Heart left ventricle (tissue), 16 donors: ENCODE measurements at regions not wholly inside any gene's neighbourhood (a gene's known extent, or its start where the extent isn't known, plus 50 kb on each side); places are given as distances from the start of the nearest gene placed in this dataset.

Experiments
- ATAC-seq, 4 donors: fragments of 200-7000 bp; cut with Tn5 transposase; one replicate each; pipeline ENCODE4 v1.9.1; 2020 to 2022; ENCODE audit warnings: moderate library complexity in 4 of 4, mild to moderate bottlenecking in 3 of 4, moderate number of reproducible peaks in 1 of 4
- DNase-seq, 5 donors: peaks; one replicate each; pipeline ENCODE4 v3.0.0-alpha.2; 2020
- H3K27ac ChIP-seq, 12 donors: fragments of 200-600 bp; sonication (generic) in 4 of 12; one replicate each; pipeline versions ENCODE4 v1.5.0 to v1.8.0; 2016 to 2022; ENCODE audit warnings: mild to moderate bottlenecking in 2 of 12
- H3K27me3 ChIP-seq, 9 donors: fragments of 200-600 bp; sonication (generic) in 2 of 9; one replicate each; pipeline versions ENCODE4 v1.5.1 to v1.8.0; 2016 to 2022; ENCODE audit warnings: mild to moderate bottlenecking in 3 of 9
- H3K36me3 ChIP-seq, 9 donors: fragments of 200-600 bp; sonication (generic) in 2 of 9; one replicate each; pipeline versions ENCODE4 v1.5.0 to v1.8.0; 2018 to 2022; ENCODE audit warnings: mild to moderate bottlenecking in 2 of 9
- H3K4me1 ChIP-seq, 12 donors: fragments of 200-600 bp; sonication (generic) in 4 of 12; one replicate each; pipeline versions ENCODE4 v1.5.0 to v1.8.0; 2016 to 2022; ENCODE audit warnings: mild to moderate bottlenecking in 3 of 12
- H3K4me3 ChIP-seq, 12 donors: fragments of 200-600 bp; sonication (generic) in 4 of 12; one replicate each; pipeline versions ENCODE4 v1.5.0 to v1.8.0; 2017 to 2022; ENCODE audit warnings: mild to moderate bottlenecking in 9 of 12, moderate library complexity in 4 of 12
- H3K9me3 ChIP-seq, 12 donors: fragments of 200-600 bp; sonication (generic) in 4 of 12; one replicate each; pipeline versions ENCODE4 v1.5.0 to v1.8.0; 2016 to 2022; ENCODE audit warnings: mild to moderate bottlenecking in 1 of 12
- POLR2A ChIP-seq, 2 donors: fragments of 450-650 bp; IDR thresholded peaks; one replicate each; pipeline ENCODE4 v1.6.1; 2017; ENCODE audit warnings: antibody characterized with exemption in 2 of 2, mild to moderate bottlenecking in 2 of 2, moderate library complexity in 2 of 2
- WGBS, 4 donors: extraction: QIAGEN DNeasy Blood & Tissue Kit in 2 of 4; methylation state at CpG; one replicate each; pipeline versions ENCODE4 v1.1.5 to v1.1.7; 2013 to 2018; 5-methylcytosine and 5-hydroxymethylcytosine counted together
- intact Hi-C, 10 donors: fragments of 100-400 bp; cut with DNase I; formaldehyde crosslinking; loops; one replicate each; pipeline versions ENCODE4 v1.11.1 to v1.14.2; 2022
- TF ChIP-seq, protein P1 (sequence below), 12 donors: fragments of 200-600 bp; sonication (generic) in 4 of 12; IDR thresholded peaks; one replicate each; pipeline versions ENCODE4 v1.5.0 to v1.8.0; 2018 to 2022; ENCODE audit warnings: antibody characterized with exemption in 12 of 12, mild to moderate bottlenecking in 5 of 12
- donor health status: ischemic (EF 13 %, LVEDD 7.1; RV severe dilation, severe dysfunction).
- donor health status: healthy with polysubstance abuse.
- donor health status: DM: no; HTN: yes; CAD: no.
- donor health status: DM: no; HTN: no; CAD: no.
- donor health status: ischemic (EF 25% LVEDD 6.9; RV normal size, moderate dysfunction).
- donor health status: ischemic (EF 25% LVEDD 5.7; RV mildly dilated, moderate dysfunction).
- donor health status: healthy.
- donor health status: DM: yes; HTN: yes; CAD: no.
- donor health status: ischemic (EF 35%, LVEDD 5.7; RV mildly dilated, moderate dysfunction).
- donor health status: nonischemic (EF 11% LVEDD 7.7; RV severe dilation, severe dysfunction).
- donor health status: DM: yes; HTN: yes; CAD: no.
- donor health status: PGD.
- donor health status: ischemic (EF 29% LVEDD 5.4; RV normal size, mild dysfunction).
- donor health status: nonischemic (EF 23%, LVEDD 6.1; RV moderate dilation, normal function).

DNA sequence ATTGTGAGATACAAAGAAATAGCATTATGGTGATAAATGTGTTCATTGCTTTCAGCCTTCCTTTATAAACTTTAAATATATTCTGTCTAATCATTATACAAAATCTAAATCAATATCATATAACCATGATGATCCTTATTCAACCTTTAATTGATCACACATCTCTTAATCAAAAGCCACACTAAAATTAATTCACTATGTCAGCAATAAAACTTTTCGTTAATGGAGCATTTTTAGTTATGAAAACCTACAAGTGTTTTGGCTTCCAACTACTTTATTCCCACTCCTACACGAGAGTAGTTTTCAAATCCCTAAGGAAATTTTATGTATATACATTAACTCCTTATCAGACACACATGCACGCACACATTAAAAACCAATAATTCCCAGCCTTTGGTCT, 530.2 kb downstream of the KCTD8 start:
- TF ChIP-seq POLR2A (IDR thresholded peaks at IDR 0.05): no peak
- TF ChIP-seq, protein P1, sequence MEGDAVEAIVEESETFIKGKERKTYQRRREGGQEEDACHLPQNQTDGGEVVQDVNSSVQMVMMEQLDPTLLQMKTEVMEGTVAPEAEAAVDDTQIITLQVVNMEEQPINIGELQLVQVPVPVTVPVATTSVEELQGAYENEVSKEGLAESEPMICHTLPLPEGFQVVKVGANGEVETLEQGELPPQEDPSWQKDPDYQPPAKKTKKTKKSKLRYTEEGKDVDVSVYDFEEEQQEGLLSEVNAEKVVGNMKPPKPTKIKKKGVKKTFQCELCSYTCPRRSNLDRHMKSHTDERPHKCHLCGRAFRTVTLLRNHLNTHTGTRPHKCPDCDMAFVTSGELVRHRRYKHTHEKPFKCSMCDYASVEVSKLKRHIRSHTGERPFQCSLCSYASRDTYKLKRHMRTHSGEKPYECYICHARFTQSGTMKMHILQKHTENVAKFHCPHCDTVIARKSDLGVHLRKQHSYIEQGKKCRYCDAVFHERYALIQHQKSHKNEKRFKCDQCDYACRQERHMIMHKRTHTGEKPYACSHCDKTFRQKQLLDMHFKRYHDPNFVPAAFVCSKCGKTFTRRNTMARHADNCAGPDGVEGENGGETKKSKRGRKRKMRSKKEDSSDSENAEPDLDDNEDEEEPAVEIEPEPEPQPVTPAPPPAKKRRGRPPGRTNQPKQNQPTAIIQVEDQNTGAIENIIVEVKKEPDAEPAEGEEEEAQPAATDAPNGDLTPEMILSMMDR (IDR thresholded peaks at IDR 0.05): no peak
- Histone ChIP-seq H3K4me3 (no peak overlapping the region), H3K4me1 (no peaks in the 10 kb centered on the region), H3K27me3 (no peaks in the 10 kb centered on the region), H3K36me3 (no peaks in the 10 kb centered on the region), H3K9me3 (peaks cover 0 to 32% (median 0%) of the 10 kb centered on the region in 12 donors), H3K27ac (no peak overlapping the region)
- DNase-seq: no peak
- ATAC-seq: no peak
- 62 to 69% (median 66%) methylated on average over 3 of the region's 3 CpGs for WGBS, 4 donors
- intact Hi-C loops: no loop called here

GRCh38 chr4:43932448-43932847, 516.2 kb downstream of the KCTD8 start:
- 63 to 73% (median 67%) methylated on average over 2 of the region's 2 CpGs for WGBS, 4 donors
- intact Hi-C loops: no loop called here
- no peak for ATAC-seq
- Histone ChIP-seq H3K36me3 (no peaks in the 10 kb centered on the region), H3K9me3 (peaks cover 0 to 6% (median 0%) of the 10 kb centered on the region in 12 donors), H3K27me3 (no peaks in the 10 kb centered on the region), H3K27ac (no peak overlapping the region), H3K4me3 (no peak overlapping the region), H3K4me1 (no peaks in the 10 kb centered on the region)
- TF ChIP-seq, protein P1 (IDR thresholded peaks at IDR 0.05): no peak
- no peak for TF ChIP-seq POLR2A (IDR thresholded peaks at IDR 0.05)
- no peak for DNase-seq

DNA sequence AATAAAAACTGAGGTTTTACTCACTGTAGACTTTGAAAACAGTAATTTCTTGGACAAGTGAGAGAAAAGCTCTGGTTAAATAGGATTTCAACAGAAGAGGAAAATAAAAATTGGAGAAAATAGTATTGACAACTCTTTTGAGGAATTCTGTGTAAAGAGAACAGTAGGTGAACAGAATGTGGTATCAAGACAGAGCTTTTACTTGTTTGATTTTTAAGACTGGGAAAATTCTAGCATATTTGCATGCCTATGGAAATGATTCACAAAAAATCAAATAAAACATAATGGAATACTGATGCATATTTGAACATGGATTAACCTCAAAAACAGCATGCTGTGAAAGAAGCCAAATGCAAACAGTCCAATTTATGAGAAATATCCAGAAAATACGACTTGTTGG, 504.6 kb downstream of the KCTD8 start:
- Histone ChIP-seq H3K4me3 (no peak overlapping the region), H3K9me3 (peaks cover 0 to 3% (median 0%) of the 10 kb centered on the region in 12 donors), H3K36me3 (no peaks in the 10 kb centered on the region), H3K27ac (no peak overlapping the region), H3K4me1 (no peaks in the 10 kb centered on the region), H3K27me3 (no peaks in the 10 kb centered on the region)
- 42 to 57% (median 50%) methylated on average over 1 of the region's 1 CpG for WGBS, 4 donors
- no peak for ATAC-seq
- no peak for TF ChIP-seq POLR2A (IDR thresholded peaks at IDR 0.05)
- TF ChIP-seq, protein P1 (IDR thresholded peaks at IDR 0.05): no peak
- no peak for DNase-seq
- intact Hi-C loops: no loop called here

GRCh38 chr4:43959976-43960375, 488.6 kb downstream of the KCTD8 start:
- H3K27me3 ChIP-seq: no peaks in the 10 kb centered on the region
- DNase-seq (no peak), ATAC-seq (no peak)
- no peaks in the 10 kb centered on the region for H3K9me3 ChIP-seq
- no peaks in the 10 kb centered on the region for H3K36me3 ChIP-seq
- H3K4me1 ChIP-seq: no peaks in the 10 kb centered on the region
- H3K27ac ChIP-seq: no peak overlapping the region
- TF ChIP-seq POLR2A (IDR thresholded peaks at IDR 0.05): no peak
- TF ChIP-seq, protein P1 (IDR thresholded peaks at IDR 0.05): no peak
- no peak overlapping the region for H3K4me3 ChIP-seq
- intact Hi-C loops: no loop called here
- 70 to 85% (median 73%) methylated on average over 1 of the region's 1 CpG for WGBS, 4 donors
